ENCODE measurements at regions not wholly inside any gene's neighbourhood (a gene's known extent, or its start where the extent isn't known, plus 50 kb on each side); places are given as distances from the start of the nearest gene placed in this dataset.

GRCh38 chr21:22889445-22889844 lies 1891.2 kb downstream of the NCAM2 start:
- H3K4me3 Mint-ChIP-seq (ENCODE audit: unreplicated experiment) = no peak overlapping the region
- no peak for DNase-seq (ENCODE audit: low spot score)

DNA sequence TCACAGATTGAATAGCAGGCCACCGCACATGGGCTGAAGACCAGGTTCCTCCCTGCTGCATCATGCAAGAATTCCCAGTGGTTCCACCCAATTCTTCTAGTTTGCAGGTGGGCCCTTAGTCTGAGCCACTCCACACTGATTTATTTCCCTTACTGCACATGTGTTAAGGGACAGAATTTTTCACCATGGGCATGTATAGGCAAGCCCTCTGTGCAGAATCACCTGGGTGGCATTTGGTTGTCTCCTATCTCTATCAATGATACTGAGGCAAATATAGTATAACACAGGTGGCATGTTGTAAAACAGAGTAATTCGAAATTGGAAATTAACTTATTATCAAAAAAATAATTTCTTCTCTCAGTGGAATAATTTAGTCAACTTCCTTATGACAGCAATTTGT lies 1892.4 kb downstream of the NCAM2 start:
- H3K4me3 Mint-ChIP-seq (ENCODE audit: unreplicated experiment) = no peak overlapping the region
- peaks cover 4% of the 10 kb centered on the region for H3K9me3 Mint-ChIP-seq (ENCODE audit: unreplicated experiment)
- DNase-seq (ENCODE audit: low spot score) = no peak
- H3K36me3 Mint-ChIP-seq (ENCODE audit: low read depth, unreplicated experiment) = no peaks in the 10 kb centered on the region
- no peaks in the 10 kb centered on the region for H3K27me3 Mint-ChIP-seq (ENCODE audit: unreplicated experiment)
- no peak overlapping the region for H3K27ac Mint-ChIP-seq (ENCODE audit: unreplicated experiment)
- TF ChIP-seq, protein P1, sequence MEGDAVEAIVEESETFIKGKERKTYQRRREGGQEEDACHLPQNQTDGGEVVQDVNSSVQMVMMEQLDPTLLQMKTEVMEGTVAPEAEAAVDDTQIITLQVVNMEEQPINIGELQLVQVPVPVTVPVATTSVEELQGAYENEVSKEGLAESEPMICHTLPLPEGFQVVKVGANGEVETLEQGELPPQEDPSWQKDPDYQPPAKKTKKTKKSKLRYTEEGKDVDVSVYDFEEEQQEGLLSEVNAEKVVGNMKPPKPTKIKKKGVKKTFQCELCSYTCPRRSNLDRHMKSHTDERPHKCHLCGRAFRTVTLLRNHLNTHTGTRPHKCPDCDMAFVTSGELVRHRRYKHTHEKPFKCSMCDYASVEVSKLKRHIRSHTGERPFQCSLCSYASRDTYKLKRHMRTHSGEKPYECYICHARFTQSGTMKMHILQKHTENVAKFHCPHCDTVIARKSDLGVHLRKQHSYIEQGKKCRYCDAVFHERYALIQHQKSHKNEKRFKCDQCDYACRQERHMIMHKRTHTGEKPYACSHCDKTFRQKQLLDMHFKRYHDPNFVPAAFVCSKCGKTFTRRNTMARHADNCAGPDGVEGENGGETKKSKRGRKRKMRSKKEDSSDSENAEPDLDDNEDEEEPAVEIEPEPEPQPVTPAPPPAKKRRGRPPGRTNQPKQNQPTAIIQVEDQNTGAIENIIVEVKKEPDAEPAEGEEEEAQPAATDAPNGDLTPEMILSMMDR (IDR thresholded peaks at IDR 0.05; ENCODE audit: unreplicated experiment) = no peak
- peaks cover 2% of the 10 kb centered on the region for H3K4me1 Mint-ChIP-seq (ENCODE audit: unreplicated experiment)

More at GRCh38 chr21:22889445-22889844, 1891.2 kb downstream of the NCAM2 start:
- H3K9me3 Mint-ChIP-seq (ENCODE audit: unreplicated experiment) = peaks cover 4% of the 10 kb centered on the region
- H3K4me1 Mint-ChIP-seq (ENCODE audit: unreplicated experiment) = peaks cover 2% of the 10 kb centered on the region
- no peaks in the 10 kb centered on the region for H3K27me3 Mint-ChIP-seq (ENCODE audit: unreplicated experiment)
- TF ChIP-seq, protein P1 (IDR thresholded peaks at IDR 0.05; ENCODE audit: unreplicated experiment) = no peak
- H3K27ac Mint-ChIP-seq (ENCODE audit: unreplicated experiment) = no peak overlapping the region
- H3K36me3 Mint-ChIP-seq (ENCODE audit: low read depth, unreplicated experiment) = no peaks in the 10 kb centered on the region

DNA sequence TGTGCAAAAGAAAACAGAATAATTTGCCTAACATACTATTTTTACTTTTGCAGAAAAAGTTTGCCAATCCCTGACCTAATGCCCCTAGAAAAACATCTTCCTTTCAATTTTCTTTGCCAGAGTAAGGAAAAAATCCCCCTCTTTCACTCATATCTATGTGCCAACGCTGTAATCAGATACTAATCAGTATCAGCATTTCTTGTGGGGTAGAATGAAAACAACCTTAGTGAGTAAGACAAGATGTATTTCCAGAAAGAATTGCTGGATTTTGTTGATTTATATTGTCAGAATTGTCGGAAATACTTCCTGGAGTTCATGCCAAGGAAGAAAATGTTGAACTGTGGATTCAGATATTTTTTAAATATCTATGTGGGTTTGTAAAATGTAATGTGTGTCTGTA lies 1893.8 kb downstream of the NCAM2 start:
- no peak for DNase-seq (ENCODE audit: low spot score)
- Mint-ChIP-seq H3K4me3 (ENCODE audit: unreplicated experiment) (no peak overlapping the region), H3K9me3 (ENCODE audit: unreplicated experiment) (peaks cover 4% of the 10 kb centered on the region), H3K4me1 (ENCODE audit: unreplicated experiment) (peaks cover 2% of the 10 kb centered on the region), H3K27me3 (ENCODE audit: unreplicated experiment) (no peaks in the 10 kb centered on the region), H3K36me3 (ENCODE audit: low read depth, unreplicated experiment) (no peaks in the 10 kb centered on the region), H3K27ac (ENCODE audit: unreplicated experiment) (no peak overlapping the region)
- TF ChIP-seq, protein P1 (IDR thresholded peaks at IDR 0.05; ENCODE audit: unreplicated experiment) = no peak

- TF ChIP-seq, protein P1 (IDR thresholded peaks at IDR 0.05; ENCODE audit: unreplicated experiment) = no peak
- H3K4me3 Mint-ChIP-seq (ENCODE audit: unreplicated experiment) = no peak overlapping the region
Measured at GRCh38 chr21:22892740-22893139, 1894.5 kb downstream of the NCAM2 start.

DNA sequence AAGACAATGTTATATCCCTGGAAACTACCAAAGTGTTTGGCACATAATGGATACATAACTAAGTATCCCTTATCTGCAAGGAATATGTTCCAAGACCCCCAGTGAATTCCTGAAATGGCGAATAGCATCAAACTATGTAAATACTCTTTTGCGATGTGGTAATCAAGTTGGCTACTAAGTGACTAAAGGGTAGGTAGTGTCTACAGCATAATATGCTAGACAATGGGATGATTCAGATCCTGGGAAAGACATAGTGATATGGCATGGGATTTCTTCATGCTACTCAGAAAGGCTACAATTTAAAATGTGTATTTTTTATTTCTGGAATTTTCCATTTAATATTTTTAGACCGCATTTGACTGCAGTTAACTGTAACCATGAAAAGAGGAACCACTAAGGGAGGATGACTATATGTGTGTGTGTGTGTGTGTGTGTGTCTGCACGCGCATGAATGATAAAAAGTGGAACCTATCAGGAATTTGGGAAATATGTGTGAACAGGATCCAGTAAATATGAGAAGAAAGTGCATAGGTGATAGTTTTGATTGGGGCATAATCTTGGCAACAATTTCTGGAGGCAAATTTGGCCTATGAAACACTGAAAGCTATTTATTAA lies 1899.9 kb downstream of the NCAM2 start:
- H3K27ac Mint-ChIP-seq (ENCODE audit: unreplicated experiment) = no peak overlapping the region
- TF ChIP-seq, protein P1 (IDR thresholded peaks at IDR 0.05; ENCODE audit: unreplicated experiment) = no peak
- H3K4me3 Mint-ChIP-seq (ENCODE audit: unreplicated experiment) = no peak overlapping the region
- H3K27me3 Mint-ChIP-seq (ENCODE audit: unreplicated experiment) = no peaks in the 10 kb centered on the region
- H3K9me3 Mint-ChIP-seq (ENCODE audit: unreplicated experiment) = peaks cover 4% of the 10 kb centered on the region
- peaks cover 3% of the 10 kb centered on the region for H3K4me1 Mint-ChIP-seq (ENCODE audit: unreplicated experiment)
- H3K36me3 Mint-ChIP-seq (ENCODE audit: low read depth, unreplicated experiment) = no peaks in the 10 kb centered on the region
- no peak for DNase-seq (ENCODE audit: low spot score)

More at GRCh38 chr21:22892740-22893139, 1894.5 kb downstream of the NCAM2 start:
- Mint-ChIP-seq H3K27ac (ENCODE audit: unreplicated experiment) (no peak overlapping the region), H3K36me3 (ENCODE audit: low read depth, unreplicated experiment) (no peaks in the 10 kb centered on the region), H3K27me3 (ENCODE audit: unreplicated experiment) (no peaks in the 10 kb centered on the region), H3K9me3 (ENCODE audit: unreplicated experiment) (peaks cover 4% of the 10 kb centered on the region), H3K4me1 (ENCODE audit: unreplicated experiment) (peaks cover 2% of the 10 kb centered on the region)
- DNase-seq (ENCODE audit: low spot score) = no peak

Measured in endothelial cell (in vitro differentiated cells).